Erythroblast (primary cell): ENCODE measurements at regions not wholly inside any gene's neighbourhood (a gene's known extent, or its start where the extent isn't known, plus 50 kb on each side); places are given as distances from the start of the nearest gene placed in this dataset.

Experiments
- GATA1 ChIP-seq: IDR thresholded peaks from 2 replicates; pipeline ENCODE4 v1.6.1; 2011; ENCODE audit warnings: low read depth, mild to moderate bottlenecking, control low read depth, low read length, moderate library complexity
- POLR2A ChIP-seq: IDR thresholded peaks from 2 replicates; pipeline ENCODE4 v1.6.1; 2011; ENCODE audit warnings: mild to moderate bottlenecking, low read length

DNA sequence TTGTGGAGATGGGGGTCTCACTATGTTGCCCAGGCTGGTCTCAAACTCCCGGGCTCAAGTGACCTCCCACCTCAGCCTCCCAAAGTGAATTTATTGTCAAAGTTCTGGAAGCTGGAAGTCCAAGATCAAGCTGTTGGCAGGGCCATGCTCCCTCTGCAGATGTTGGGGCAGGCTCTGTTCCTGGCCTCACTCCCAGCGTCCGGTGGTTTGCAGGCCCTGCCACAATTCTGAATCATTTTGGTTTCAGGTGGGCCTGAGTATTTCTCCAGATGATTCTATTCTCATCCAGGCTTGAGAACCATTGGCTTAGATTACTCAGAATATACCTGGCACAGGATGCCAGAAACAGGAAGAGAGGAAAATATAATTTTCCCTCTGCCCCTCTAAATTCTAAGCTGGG is 737.4 kb downstream of the TNS3 start:
- TF ChIP-seq POLR2A (no peak), GATA1 (no peak)
